ENCODE measurements at regions not wholly inside any gene's neighbourhood (a gene's known extent, or its start where the extent isn't known, plus 50 kb on each side); places are given as distances from the start of the nearest gene placed in this dataset.

- no peak for TF ChIP-seq CTCF (IDR thresholded peaks at IDR 0.05)
- no peak for TF ChIP-seq POLR2A (IDR thresholded peaks at IDR 0.05)
Observed at GRCh38 chr7:131000389-131000788, 266.4 kb upstream of the KLF14 start.

Measured in Peyer's patch (tissue), 4 donors.